T-helper 2 cell treated with Interferon-gamma antibody and Interleukin-4, amounts not matched to agents 100 ng/mL and 5 ng/mL, for 36 hours (primary cell): ENCODE measurements at regions not wholly inside any gene's neighbourhood (a gene's known extent, or its start where the extent isn't known, plus 50 kb on each side); places are given as distances from the start of the nearest gene placed in this dataset.
"Not testable (repeated sequence)": the region's sequence is repeated elsewhere in the genome, so short reads cannot be mapped to it uniquely, and the experiment has no call there.

Experiments used
- intact Hi-C: fragments of 100-400 bp; cut with micrococcal nuclease; formaldehyde crosslinking; loops from one replicate; pipeline ENCODE4 v1.15.1; 2023

DNA sequence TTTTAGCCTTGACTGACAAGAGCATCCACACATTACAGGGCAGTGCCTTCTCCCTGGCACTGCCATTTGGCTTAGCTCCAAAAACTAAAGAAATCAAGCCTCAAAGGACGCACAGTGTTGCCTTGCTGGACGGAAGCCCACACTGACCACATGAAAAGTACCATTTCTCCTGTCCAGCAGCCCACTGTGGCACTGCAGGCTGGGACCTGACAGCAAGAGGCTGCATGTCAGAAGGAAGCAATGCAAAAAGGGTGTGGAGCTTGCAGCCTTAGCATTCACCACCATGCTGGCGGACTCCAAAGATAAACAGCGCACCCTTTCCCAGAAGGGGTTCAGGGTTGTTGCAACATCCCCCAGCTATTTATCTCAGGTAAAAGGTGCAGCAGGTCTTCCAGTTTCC is 109.3 kb upstream of the BMAL1 start:
- intact Hi-C loops = no loop called here

GRCh38 chr11:13169709-13170108 is 107.9 kb upstream of the BMAL1 start:
- intact Hi-C loops = no loop called here

DNA sequence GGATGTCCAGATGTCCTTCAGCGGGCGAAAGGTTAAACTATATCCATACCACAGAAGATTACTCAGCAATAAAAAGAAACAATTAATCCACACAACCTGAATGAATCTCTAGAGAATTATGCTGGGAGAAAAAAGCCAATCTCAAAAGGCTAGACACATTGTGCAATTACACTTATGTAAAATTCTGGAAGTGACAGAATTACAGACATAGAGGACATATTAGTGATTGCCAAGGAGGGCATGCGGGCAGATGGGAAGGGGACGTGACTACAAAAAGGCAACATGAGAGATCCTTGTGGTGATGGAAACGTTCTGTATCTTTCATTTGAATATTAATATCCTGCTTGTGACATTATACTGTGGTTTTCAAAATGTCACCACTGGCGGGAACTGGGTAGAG is 103.5 kb upstream of the BMAL1 start:
- intact Hi-C loops = no loop called here

GRCh38 chr11:13183094-13183825 is 94.3 kb upstream of the BMAL1 start:
- intact Hi-C loops = loop anchor here (1.0 to 5.0 kb wide), 5 partner anchors 56 to 221 kb away; partner anchors contain the start of gene BMAL1

GRCh38 chr11:13183826-13184196 is 93.8 kb upstream of the BMAL1 start:
- intact Hi-C loops = loop anchor here (1.0 to 5.0 kb wide), 5 partner anchors 55 to 222 kb away; partner anchors contain the start of gene BMAL1

GRCh38 chr11:13184295-13184794 is 93.2 kb upstream of the BMAL1 start:
- intact Hi-C loops = loop anchor here (5.0 kb wide), 1 partner anchor 222 kb away; no protein-coding TSS in a partner anchor

GRCh38 chr11:13188179-13188578 is 89.4 kb upstream of the BMAL1 start:
- intact Hi-C loops = no loop called here

DNA sequence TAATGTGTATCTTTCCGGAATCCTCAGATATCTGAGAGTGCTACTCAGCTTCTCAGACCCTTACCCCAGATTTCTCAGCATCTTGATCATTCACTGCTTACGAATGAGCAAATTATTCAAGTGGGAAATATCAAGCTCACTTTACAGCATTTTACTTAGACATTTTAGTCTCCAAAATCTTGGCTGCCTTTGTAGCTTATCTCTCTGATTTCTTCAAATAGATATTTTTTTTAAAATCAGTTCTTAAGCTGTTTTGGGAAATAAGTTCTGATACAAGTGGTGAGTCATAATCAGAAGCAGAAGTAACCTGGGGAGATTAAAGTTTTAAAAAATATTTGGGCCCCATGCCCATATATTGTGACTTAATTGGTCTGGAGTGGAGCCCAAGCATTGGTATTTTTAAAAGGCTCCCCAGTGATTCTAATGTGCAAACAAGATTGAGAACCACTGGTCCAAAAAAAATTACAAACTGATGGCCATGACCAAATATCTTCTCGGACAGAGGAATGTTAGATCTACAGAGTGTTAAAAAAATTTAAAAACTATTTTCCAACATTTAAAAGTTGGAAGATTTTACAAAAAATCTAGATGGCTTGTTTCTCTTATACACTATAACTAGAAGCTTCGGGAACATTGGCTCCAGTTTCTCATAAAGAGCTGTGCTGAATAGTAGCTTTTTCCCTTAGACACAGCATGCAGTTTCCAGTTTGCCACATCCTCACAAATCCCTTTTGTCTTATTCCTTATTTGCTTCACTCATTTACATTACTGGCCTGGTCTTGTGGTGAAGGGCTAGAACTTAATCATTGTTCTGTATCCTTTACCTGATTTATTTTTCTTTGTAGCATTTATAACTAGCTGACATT is 87.8 kb upstream of the BMAL1 start:
- intact Hi-C loops = no loop called here

DNA sequence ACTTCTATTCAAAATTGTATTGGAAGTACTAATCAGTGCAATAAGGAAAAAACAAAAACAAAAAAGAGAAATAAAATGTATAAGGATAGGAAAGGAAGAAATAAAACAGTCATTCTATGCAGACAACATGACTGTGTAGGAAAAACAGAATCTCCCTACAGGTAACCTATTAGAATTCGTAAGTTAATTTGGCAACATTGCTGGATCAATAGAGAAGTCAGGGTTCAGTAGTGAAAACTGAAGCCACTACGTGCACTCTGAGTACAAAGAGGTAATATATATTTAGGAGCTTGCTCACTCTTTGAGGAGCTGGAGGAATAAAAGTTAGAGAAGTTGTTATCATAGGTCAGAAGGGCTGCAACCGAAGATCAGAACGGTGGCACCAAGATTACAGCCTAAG is 84.0 kb upstream of the BMAL1 start:
- intact Hi-C loops = no loop called here

GRCh38 chr11:13197374-13197773 is 80.2 kb upstream of the BMAL1 start:
- intact Hi-C loops = not testable (repeated sequence)

GRCh38 chr11:13205486-13205885 is 72.1 kb upstream of the BMAL1 start:
- intact Hi-C loops = loop anchor here (10.0 kb wide), 1 partner anchor 259 kb away; the partner anchor contains the start of gene BTBD10

GRCh38 chr11:13206086-13206640 is 71.4 kb upstream of the BMAL1 start:
- intact Hi-C loops = loop anchor here (10.0 kb wide), 1 partner anchor 259 kb away; the partner anchor contains the start of gene BTBD10

DNA sequence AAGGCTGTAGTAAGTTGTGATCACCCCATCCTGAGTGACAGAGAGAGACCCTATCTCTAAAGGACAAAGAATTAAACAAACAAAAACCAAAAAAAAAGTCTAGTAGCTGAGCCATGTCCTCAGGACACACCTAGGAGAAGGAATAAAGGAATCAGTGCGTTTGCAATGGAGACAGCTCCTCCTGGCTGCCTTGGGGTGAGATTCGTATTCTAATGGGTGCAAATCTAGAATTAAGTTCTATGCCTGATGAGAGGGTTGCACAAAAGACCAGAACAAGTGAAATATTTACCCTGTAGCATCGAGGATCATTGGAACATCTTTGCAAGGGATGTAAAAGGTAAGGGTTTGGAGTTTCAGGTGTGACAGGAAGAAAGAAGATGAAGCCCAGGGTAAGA is 70.3 kb upstream of the BMAL1 start:
- intact Hi-C loops = loop anchor here (10.0 kb wide), 1 partner anchor 258 kb away; the partner anchor contains the start of gene BTBD10

DNA sequence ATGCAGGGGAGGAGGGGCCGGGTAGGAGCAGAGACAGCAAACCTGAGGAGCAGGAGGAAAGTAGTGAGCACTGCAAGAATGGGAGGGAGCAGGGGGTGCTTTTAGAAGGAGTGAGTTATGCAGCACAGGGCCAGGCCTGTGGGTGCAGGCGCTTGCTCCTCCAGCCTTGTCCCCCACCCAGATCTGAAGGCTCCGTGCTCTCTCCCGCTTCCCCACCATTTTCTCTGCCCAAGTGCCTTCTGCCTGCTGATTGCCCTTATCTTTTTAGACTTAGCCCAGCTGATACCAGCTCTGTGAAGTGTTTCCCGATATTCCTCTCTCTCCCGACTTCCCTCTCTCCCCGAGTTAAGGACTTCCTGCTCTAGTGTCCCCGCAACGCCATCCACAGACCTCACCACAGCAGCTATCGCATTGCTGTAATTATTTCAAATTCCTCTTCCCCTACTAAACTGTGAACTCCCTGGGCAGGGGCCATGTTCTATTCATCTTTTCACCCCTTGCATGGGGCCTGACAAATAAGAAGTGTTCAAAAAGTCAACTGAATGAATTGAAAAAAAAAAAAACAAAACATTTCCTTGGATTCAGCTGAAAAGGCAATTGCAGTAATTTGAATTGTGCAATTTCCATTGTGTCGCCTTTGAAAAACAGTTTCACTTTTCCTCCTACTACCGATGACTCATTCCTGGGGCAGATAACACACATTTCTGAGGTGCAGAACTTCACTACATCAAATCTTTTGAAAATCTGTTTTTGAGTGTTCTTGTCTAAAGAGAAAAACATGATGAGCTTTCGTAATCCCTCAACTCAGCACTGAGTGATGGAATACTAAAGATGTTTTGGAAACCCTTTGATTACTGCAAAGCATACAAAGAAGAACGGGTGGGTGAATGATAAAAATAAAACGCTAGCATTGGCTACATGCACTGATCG is 69.7 kb upstream of the BMAL1 start:
- intact Hi-C loops = loop anchor here (1.0 to 10.0 kb wide), 4 partner anchors 31 to 257 kb away; partner anchors contain the start of genes BMAL1 and BTBD10

DNA sequence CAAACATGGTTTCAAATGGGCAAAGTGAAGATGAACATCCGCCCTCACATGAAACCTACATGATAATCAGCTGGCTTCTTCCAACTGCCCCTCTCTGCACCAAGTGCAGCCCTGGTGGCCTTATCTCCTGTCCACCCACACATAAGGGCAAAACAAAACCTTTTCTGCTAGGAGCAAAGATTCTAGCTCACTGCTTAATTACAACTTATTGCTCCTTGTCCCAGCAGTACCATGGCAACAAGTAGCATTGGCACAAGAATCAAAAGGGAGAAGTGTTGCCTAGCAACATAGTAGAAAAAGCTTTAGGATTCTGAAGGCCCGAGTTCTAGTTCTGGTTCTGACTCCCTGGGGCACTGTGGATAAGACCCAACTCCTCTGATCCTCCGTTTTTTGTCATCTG is 68.7 kb upstream of the BMAL1 start:
- intact Hi-C loops = loop anchor here (1.0 to 10.0 kb wide), 4 partner anchors 30 to 256 kb away; partner anchors contain the start of genes BMAL1 and BTBD10

- intact Hi-C loops = loop anchor here (10.0 kb wide), 1 partner anchor 255 kb away; the partner anchor contains the start of gene BTBD10
Observed at GRCh38 chr11:13209379-13209778, 68.2 kb upstream of the BMAL1 start.

DNA sequence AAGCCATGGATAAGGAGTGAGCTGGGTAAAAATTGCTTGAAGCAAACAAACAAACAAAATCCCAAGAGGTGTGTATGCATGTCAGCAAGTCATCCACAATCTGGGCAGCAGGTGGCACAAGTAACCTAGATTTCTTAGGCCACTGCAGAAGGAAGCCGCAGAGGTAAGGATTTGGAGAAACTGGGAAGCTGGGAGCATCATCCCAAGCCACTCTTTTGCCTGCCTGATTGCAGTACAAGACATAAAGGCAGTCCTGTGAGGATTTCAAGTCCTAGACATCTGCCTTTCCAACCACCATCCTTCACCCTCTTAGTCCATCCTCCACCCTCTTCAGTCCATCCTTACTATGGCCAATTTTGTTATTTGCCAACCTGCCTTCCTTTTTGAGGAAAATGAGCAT is 67.2 kb upstream of the BMAL1 start:
- intact Hi-C loops = loop anchor here (1.0 kb wide), 1 partner anchor 125 kb away; no protein-coding TSS in a partner anchor

GRCh38 chr11:13214276-13214675 is 63.3 kb upstream of the BMAL1 start:
- intact Hi-C loops = no loop called here

DNA sequence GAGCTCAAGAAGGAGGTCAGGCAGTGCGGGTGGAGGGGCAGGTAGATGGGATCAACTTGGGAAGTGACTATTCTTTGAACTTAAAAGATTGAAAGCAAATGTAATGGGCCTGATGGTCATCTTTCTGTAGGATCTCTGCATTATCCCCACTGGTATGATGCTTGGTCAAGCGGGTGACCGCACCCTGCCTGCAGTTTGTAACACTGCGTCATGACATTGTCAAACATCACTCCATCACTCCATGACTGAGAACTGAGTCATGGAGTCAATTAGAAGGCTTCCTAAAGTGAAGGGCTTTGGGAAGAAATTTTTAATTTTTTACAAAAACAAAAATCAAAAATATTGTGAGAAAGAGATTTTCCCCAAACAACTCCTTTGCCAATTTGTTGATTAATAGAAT is 62.4 kb upstream of the BMAL1 start:
- intact Hi-C loops = no loop called here

GRCh38 chr11:13216019-13216710 is 61.4 kb upstream of the BMAL1 start:
- intact Hi-C loops = no loop called here
